NCI-H2196 (cell line): ENCODE measurements at regions not wholly inside any gene's neighbourhood (a gene's known extent, or its start where the extent isn't known, plus 50 kb on each side); places are given as distances from the start of the nearest gene placed in this dataset.
A peak's percentile ranks its signal among the peaks of the same experiment; 100 is the strongest.

Experiments
- DNase-seq: peaks from one replicate; lab custom pipeline; 2025; ENCODE audit not compliant: unreplicated experiment; lab: John Stamatoyannopoulos, UW

GRCh38 chr12:18207266-18207665, 54.1 kb upstream of the PIK3C2G start:
- DNase-seq, result no peak

DNA sequence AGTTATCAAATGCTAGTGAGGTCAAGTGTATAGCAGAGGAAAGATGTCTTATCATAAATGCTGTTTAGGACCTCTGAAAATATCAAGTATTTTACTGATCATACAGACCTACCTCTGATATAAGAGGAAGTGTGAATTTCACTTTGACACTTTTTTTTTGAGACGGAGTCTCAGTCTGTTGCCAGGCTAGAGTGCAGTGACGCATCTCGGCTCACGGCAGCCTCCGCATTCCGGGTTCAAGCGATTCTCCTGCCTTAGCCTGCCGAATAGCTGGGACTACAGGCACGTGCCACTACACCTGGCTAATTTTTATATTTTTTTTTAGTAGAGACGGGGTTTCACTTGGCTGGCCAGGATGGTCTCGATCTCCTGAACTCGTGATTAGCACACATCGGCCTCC, 55.1 kb upstream of the PIK3C2G start:
- no peak for DNase-seq

- no peak for DNase-seq
These were observed 57.3 kb upstream of the PIK3C2G start for GRCh38 chr12:18204053-18204452.

DNA sequence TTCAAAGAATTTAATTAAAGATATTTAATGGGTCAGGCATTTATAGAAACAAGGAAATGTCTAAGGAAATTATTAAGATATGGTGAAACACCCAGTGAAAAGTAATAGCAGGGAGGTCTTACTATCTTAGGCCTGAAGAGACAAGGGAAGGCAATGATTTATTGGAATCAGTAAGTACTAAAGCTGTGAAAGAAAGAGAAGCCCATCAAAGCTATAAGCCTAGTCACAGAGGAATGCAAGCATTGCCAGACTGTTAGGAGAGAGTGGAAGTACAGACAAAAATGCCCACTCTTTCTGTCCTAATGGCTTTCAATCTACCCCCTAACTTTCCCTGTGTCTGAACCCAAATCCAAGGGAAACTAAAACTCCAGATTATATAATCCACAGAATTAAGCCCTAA, 69.2 kb upstream of the PIK3C2G start:
- DNase-seq, result no peak

GRCh38 chr12:18183141-18183540, 78.2 kb upstream of the PIK3C2G start:
- DNase-seq, result no peak

- DNase-seq, result no peak
These were observed 81.6 kb upstream of the RERGL start for GRCh38 chr12:18171571-18171970.

- DNase-seq, result no peak
These were observed 78.0 kb upstream of the RERGL start for GRCh38 chr12:18168016-18168415.

- no peak for DNase-seq
These were observed 75.9 kb upstream of the RERGL start for GRCh38 chr12:18165889-18166288.

GRCh38 chr12:18165422-18165871, 75.5 kb upstream of the RERGL start:
- no peak for DNase-seq

GRCh38 chr12:18160901-18161300, 70.9 kb upstream of the RERGL start:
- DNase-seq, result no peak

DNA sequence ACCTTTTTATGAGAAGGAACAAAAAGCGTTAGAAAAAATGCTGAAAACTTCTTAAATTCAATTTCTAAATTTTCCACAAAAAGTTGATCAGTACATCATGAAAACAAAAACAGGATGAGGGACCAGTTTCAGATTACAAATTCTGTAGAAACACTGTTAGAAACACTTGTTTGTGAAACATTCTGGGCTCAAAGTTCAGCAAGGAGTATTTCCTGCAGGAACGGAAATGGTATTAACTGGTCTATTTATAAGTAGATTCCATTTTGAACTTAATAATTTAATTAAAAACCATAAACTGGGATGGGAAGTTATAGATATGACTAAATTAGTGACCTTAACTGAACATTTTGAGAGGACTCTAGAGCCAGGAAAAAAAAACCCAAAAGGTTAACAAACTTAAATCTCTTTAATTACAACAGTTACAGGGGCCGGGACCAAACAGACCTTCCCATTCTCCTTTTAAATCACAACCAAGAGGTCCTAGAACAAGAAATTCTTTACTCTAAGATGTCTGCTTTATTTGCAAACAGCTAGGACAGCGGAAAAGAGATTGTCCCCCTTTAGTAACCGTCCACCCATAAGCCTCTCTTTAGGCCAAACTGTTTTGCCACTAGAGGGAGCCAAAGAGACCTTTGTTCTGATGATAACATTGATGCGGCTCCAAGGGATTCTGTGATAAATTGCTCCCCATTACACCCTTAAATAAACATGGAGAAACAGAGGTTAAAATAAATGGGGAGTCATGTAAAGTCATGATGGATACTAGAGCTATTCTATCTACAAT, 69.0 kb upstream of the RERGL start:
- DNase-seq, result peak; percentile 3

GRCh38 chr12:18153826-18154225, 63.8 kb upstream of the RERGL start:
- no peak for DNase-seq

GRCh38 chr12:18151036-18151435, 61.0 kb upstream of the RERGL start:
- DNase-seq, result no peak

- DNase-seq, result no peak
These were observed 59.0 kb upstream of the RERGL start for GRCh38 chr12:18148961-18149360.

DNA sequence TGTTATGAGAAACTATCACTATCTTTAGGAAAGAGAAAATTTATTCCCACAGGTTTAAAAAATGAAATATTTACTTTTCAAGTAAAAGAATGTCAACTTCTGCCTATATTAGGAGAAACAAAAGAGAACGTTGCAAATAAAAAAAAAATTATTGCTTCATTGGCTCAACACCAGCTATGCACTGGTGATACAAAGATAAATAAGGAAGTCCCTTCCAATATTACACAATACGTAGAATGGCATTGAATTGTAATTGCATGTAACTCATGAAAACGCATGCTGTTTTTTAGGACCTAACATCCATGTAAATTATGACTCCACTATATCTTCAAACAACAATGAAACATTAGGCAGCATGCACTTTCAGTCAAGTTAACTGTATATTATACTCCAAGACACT, 56.4 kb upstream of the RERGL start:
- no peak for DNase-seq

DNA sequence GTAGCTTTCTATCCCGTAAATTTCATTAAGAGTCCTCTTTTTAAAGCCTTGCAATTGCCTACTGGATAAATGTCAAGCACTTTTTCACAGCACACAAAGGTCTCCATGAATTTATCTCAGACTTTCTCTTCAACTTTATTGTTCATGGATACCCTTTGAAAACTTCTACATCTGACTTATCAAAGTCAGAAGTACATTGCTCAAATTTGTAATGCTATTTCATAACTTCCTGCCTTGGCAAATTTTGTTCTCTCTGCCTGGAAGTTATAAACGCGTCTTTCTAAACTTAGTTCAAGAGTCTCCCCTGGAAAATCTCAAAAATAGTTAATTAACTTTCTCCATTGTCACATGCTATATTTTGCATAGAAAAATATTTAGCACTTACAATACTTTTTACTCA, 55.9 kb upstream of the RERGL start:
- no peak for DNase-seq

- no peak for DNase-seq
These were observed 51.3 kb upstream of the RERGL start for GRCh38 chr12:18141048-18141982.

DNA sequence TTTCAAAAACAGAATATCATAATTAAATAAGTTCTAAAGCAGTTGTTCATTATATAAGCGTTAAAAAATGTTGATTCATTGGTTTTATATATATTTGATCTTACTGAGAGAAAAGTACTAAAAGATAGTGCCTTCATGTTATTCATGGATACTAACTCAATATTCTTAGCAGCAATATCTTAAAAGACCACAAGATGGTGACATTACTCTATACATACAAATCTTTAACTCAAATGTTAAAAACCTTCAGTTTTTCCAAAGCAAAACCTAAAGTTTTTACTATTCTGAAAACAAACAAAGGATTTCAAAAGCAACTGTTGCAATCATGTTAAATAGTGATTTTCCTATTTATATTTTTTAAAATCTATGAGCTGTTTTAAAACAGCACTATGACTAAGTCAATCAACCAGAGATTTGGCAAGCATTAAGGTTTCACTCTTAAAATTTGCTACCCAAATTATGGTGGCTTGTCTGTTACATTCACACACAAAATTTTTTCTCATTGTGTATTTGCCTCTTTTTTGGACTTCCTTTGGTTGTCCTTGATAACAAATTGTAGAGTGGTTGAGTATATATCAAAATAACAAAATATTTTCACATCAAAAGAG, 50.1 kb upstream of the RERGL start:
- DNase-seq, result no peak
